HFF-Myc (cell line): ENCODE measurements at regions not wholly inside any gene's neighbourhood (a gene's known extent, or its start where the extent isn't known, plus 50 kb on each side); places are given as distances from the start of the nearest gene placed in this dataset.

ENCODE experiments used
- DNase-seq: peaks from one replicate; pipeline ENCODE4 v3.0.0-alpha.2; 2011; ENCODE audit warnings: low read depth; ENCODE audit errors: extremely low read depth
- H3K4me3 ChIP-seq: replicated peaks from 2 replicates; pipeline ENCODE4 v1.5.1; 2011; ENCODE audit warnings: low read depth, mild to moderate bottlenecking, control low read depth, low read length
- CTCF ChIP-seq: IDR thresholded peaks from 2 replicates; pipeline ENCODE4 v1.5.1; 2012; ENCODE audit warnings: mild to moderate bottlenecking, low read depth, low read length, control low read depth; ENCODE audit errors: missing control alignments

GRCh38 chr11:109730669-109731068 is 308.7 kb downstream of the C11orf87 start:
- DNase-seq = no peak
- no peak overlapping the region for H3K4me3 ChIP-seq
- no peak for TF ChIP-seq CTCF

GRCh38 chr11:109731451-109731850 is 309.5 kb downstream of the C11orf87 start:
- TF ChIP-seq CTCF = no peak
- no peak for DNase-seq
- no peak overlapping the region for H3K4me3 ChIP-seq

- H3K4me3 ChIP-seq = no peak overlapping the region
- no peak for DNase-seq
- no peak for TF ChIP-seq CTCF
Measured at GRCh38 chr11:109733245-109733644, 311.3 kb downstream of the C11orf87 start.

GRCh38 chr11:109734566-109734965 is 312.6 kb downstream of the C11orf87 start:
- no peak for TF ChIP-seq CTCF
- no peak overlapping the region for H3K4me3 ChIP-seq
- DNase-seq = no peak

- no peak for DNase-seq
- no peak overlapping the region for H3K4me3 ChIP-seq
- TF ChIP-seq CTCF = no peak
Measured at GRCh38 chr11:109735128-109735527, 313.1 kb downstream of the C11orf87 start.

- no peak for DNase-seq
- no peak overlapping the region for H3K4me3 ChIP-seq
- no peak for TF ChIP-seq CTCF
Measured at GRCh38 chr11:109739379-109739778, 317.4 kb downstream of the C11orf87 start.

GRCh38 chr11:109745996-109746625 is 324.1 kb downstream of the C11orf87 start:
- no peak for DNase-seq
- no peak for TF ChIP-seq CTCF
- H3K4me3 ChIP-seq = no peak overlapping the region
